Activated T-cell treated with anti-CD3 and anti-CD28 coated beads for 24 hours (primary cell): ENCODE measurements at regions not wholly inside any gene's neighbourhood (a gene's known extent, or its start where the extent isn't known, plus 50 kb on each side); places are given as distances from the start of the nearest gene placed in this dataset.
A peak's percentile ranks its signal among the peaks of the same experiment; 100 is the strongest.
"Not testable (repeated sequence)": the region's sequence is repeated elsewhere in the genome, so short reads cannot be mapped to it uniquely, and the experiment has no call there.

ENCODE experiments used
- DNase-seq: peaks from one replicate; pipeline ENCODE4 v3.0.0-alpha.2; 2020; ENCODE audit warnings: low read depth

GRCh38 chr3:17891139-17891856, 148.9 kb upstream of the TBC1D5 start:
- DNase-seq, result no peak

- DNase-seq, result no peak
Observed at GRCh38 chr3:17885986-17886385, 143.6 kb upstream of the TBC1D5 start.

- no peak for DNase-seq
Observed at GRCh38 chr3:17882981-17883380, 140.6 kb upstream of the TBC1D5 start.

- no peak for DNase-seq
Observed at GRCh38 chr3:17877299-17877698, 134.9 kb upstream of the TBC1D5 start.

- no peak for DNase-seq
Observed at GRCh38 chr3:17874636-17875035, 132.2 kb upstream of the TBC1D5 start.

GRCh38 chr3:17872457-17872856, 130.0 kb upstream of the TBC1D5 start:
- no peak for DNase-seq

GRCh38 chr3:17865631-17866030, 123.2 kb upstream of the TBC1D5 start:
- DNase-seq, result no peak

- no peak for DNase-seq
Observed at GRCh38 chr3:17861476-17861875, 119.0 kb upstream of the TBC1D5 start.

- not testable (repeated sequence) for DNase-seq
Observed at GRCh38 chr3:17860840-17861471, 118.5 kb upstream of the TBC1D5 start.

GRCh38 chr3:17852217-17852616, 109.8 kb upstream of the TBC1D5 start:
- no peak for DNase-seq

GRCh38 chr3:17850448-17850847, 108.0 kb upstream of the TBC1D5 start:
- no peak for DNase-seq

GRCh38 chr3:17848102-17848501, 105.7 kb upstream of the TBC1D5 start:
- no peak for DNase-seq

- no peak for DNase-seq
Observed at GRCh38 chr3:17847156-17847555, 104.7 kb upstream of the TBC1D5 start.

- DNase-seq, result no peak
Observed at GRCh38 chr3:17846466-17846865, 104.0 kb upstream of the TBC1D5 start.

- DNase-seq, result no peak
Observed at GRCh38 chr3:17845026-17845812, 102.8 kb upstream of the TBC1D5 start.

- DNase-seq, result no peak
Observed at GRCh38 chr3:17844236-17844635, 101.8 kb upstream of the TBC1D5 start.

- peak; percentile 65 for DNase-seq
Observed at GRCh38 chr3:17841190-17841828, 98.9 kb upstream of the TBC1D5 start.

- no peak for DNase-seq
Observed at GRCh38 chr3:17840651-17841050, 98.2 kb upstream of the TBC1D5 start.

GRCh38 chr3:17840126-17840525, 97.7 kb upstream of the TBC1D5 start:
- DNase-seq, result no peak

- no peak for DNase-seq
Observed at GRCh38 chr3:17836919-17837318, 94.5 kb upstream of the TBC1D5 start.

- no peak for DNase-seq
Observed at GRCh38 chr3:17836092-17836491, 93.7 kb upstream of the TBC1D5 start.

- DNase-seq, result no peak
Observed at GRCh38 chr3:17833786-17834559, 91.5 kb upstream of the TBC1D5 start.
